Astrocyte (in vitro differentiated cells and primary cell): ENCODE measurements at regions not wholly inside any gene's neighbourhood (a gene's known extent, or its start where the extent isn't known, plus 50 kb on each side); places are given as distances from the start of the nearest gene placed in this dataset.
"Not testable (repeated sequence)": the region's sequence is repeated elsewhere in the genome, so short reads cannot be mapped to it uniquely, and the experiment has no call there.

Source experiments
- CTCF ChIP-seq: IDR thresholded peaks from 2 replicates; pipeline ENCODE4 v1.5.1; 2011; ENCODE audit warnings: low read depth, mild to moderate bottlenecking, inconsistent platforms, low read length, moderate library complexity; ENCODE audit not compliant: insufficient read depth
- EZH2 ChIP-seq: IDR thresholded peaks from 2 replicates; pipeline ENCODE4 v1.6.1; 2012; ENCODE audit warnings: mild to moderate bottlenecking, low read length, inconsistent platforms; ENCODE audit not compliant: insufficient read depth

- not testable (repeated sequence) for TF ChIP-seq CTCF, EZH2
These were observed 103.4 kb upstream of the JCAD start for GRCh38 chr10:30162796-30163195.
